Cardiac septum (tissue), 1 donor: ENCODE measurements at regions not wholly inside any gene's neighbourhood (a gene's known extent, or its start where the extent isn't known, plus 50 kb on each side); places are given as distances from the start of the nearest gene placed in this dataset.

ENCODE experiments used
- DNase-seq: peaks from one replicate; pipeline ENCODE4 v3.0.0-alpha.2; 2020; ENCODE audit warnings: low spot score
- intact Hi-C: fragments of 100-400 bp; cut with DNase I; formaldehyde crosslinking; loops from one replicate; pipeline ENCODE4 v1.14.0; 2022
- donor health status: DM: no; HTN: no; CAD: no.

GRCh38 chr1:233843525-233844204, 60.8 kb upstream of the SLC35F3 start:
- DNase-seq = no peak
- intact Hi-C loops = no loop called here

- no peak for DNase-seq
- intact Hi-C loops = no loop called here
Measured at GRCh38 chr1:233844275-233844674, 60.2 kb upstream of the SLC35F3 start.

- intact Hi-C loops = no loop called here
- DNase-seq = no peak
Measured at GRCh38 chr1:233844692-233845091, 59.8 kb upstream of the SLC35F3 start.
